NOMO-1 (cell line): ENCODE measurements at regions not wholly inside any gene's neighbourhood (a gene's known extent, or its start where the extent isn't known, plus 50 kb on each side); places are given as distances from the start of the nearest gene placed in this dataset.

ENCODE experiments used
- DNase-seq, 2 experiments: peaks; one replicate each; lab custom pipeline; 2025; ENCODE audit not compliant: unreplicated experiment in 2 of 2; lab: John Stamatoyannopoulos, UW

GRCh38 chr14:26987744-26988363, 390.0 kb upstream of the NOVA1 start:
- DNase-seq: no peak

DNA sequence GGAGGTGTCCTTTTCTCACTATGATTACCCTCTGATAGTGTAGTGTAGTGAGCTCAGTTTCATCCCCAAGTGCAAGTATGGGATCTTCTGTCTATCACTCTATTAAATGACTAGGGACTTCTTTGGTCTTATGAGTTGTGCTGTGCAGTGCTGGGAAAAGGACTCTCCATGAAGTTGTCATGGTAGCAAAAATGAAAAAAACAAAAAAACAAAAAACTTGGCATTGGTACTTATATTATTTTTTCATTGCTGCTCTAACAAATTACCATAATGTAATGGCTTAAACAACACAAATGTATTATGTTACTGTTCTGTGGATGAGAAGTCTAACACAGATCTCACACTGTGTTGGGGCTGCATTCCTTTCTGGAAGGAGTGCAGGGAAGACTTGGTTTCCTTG, 393.1 kb upstream of the NOVA1 start:
- no peak for DNase-seq

GRCh38 chr14:26992403-26993115, 394.7 kb upstream of the NOVA1 start:
- no peak for DNase-seq

GRCh38 chr14:26993556-26993955, 395.7 kb upstream of the NOVA1 start:
- DNase-seq: no peak

- DNase-seq: no peak
Measured at GRCh38 chr14:26995301-26995700, 397.5 kb upstream of the NOVA1 start.

DNA sequence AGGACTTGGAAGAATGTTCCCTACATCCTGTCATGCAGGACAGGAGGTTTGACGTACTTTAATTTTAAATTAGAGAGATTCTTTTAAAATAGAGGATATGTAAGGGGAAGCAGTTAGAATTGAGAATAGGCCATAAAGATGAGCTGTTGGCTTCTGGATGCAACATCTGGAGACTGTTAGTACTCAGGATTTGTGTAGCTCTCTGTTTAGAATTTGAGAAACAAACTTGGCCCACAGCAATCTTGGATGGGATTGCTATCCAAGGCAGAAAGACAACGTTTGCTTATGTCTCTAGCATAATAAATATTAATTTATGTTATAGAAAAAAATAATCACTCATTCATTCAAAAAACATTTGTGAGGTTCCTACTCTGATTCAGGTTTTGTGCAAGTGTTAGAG, 398.4 kb upstream of the NOVA1 start:
- no peak for DNase-seq

DNA sequence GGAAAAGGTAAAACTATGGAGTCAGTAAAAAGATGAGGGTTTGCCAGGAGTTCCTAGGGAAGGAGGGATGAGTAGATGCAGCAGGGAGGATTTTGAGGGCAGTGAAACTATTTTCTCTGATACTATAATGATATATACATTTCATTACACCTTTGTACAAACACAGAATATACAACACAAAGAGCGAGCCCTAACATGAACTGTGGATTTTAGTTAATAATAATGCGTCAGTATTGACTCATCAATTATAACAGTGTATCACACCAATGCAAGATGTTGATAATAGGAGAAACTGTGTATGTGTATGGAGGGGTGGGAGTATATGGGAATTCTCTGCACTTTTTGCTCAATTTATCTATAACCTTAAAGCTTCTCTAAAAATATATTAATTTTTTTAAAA, 404.3 kb upstream of the NOVA1 start:
- no peak for DNase-seq

DNA sequence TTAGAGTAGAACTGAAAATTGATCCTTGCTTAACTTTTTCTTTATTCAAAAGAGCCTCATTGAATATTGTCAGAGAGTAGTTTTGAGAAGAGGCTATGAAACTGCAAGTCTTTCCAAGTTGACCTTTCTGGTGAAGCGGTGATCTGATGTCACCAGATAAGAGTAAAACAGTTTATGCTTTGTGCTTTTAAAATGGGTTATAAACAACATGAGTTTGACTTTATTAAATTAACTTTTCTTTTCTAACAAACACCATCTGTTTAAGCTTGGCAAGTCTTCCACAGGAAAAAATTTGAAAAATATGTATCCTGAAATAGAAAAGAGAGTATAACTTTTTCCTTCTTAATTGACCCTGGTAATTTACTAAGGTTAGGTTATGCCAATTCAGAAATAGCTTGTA, 408.7 kb upstream of the NOVA1 start:
- no peak for DNase-seq

DNA sequence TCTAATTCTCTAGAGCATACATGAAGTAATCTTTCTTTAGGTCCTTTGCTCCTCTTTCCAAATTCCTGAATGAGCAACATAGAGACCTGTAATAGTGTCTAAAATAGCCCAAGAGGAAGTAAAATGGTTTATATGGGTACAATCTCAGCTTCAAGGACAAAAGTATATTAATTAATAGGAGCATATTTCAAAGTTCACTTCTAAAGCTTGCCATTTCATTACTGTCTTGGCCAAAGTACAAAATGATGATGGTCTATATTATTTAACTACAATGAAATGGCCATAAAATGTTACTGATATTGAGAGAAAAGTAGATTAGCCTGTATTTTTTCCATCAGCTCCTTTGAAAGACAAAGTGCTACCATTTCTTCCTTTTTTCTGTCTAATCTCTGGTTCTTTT, 410.4 kb upstream of the NOVA1 start:
- no peak for DNase-seq

GRCh38 chr14:27012641-27013040, 414.8 kb upstream of the NOVA1 start:
- DNase-seq: no peak

DNA sequence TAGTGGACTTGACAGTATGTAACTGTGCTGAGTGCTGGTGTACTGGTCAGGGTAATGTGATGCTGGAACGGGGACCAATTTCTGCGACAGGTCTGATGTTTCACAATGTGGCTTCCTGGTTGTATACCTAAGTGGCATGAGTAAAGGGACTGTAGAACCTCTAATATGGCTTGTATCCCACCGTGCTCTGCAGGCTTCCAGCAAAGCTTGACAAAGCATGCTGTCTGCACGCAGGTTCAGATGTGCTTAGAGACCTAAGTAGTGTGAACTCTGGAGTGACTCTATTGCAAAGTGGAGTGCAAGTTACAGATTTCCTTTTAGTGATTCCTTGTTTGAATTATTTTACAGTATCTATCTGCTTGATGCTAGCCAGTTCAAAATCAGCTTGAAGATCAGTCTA, 415.8 kb upstream of the NOVA1 start:
- no peak for DNase-seq

GRCh38 chr14:27015065-27015464, 417.2 kb upstream of the NOVA1 start:
- no peak for DNase-seq

DNA sequence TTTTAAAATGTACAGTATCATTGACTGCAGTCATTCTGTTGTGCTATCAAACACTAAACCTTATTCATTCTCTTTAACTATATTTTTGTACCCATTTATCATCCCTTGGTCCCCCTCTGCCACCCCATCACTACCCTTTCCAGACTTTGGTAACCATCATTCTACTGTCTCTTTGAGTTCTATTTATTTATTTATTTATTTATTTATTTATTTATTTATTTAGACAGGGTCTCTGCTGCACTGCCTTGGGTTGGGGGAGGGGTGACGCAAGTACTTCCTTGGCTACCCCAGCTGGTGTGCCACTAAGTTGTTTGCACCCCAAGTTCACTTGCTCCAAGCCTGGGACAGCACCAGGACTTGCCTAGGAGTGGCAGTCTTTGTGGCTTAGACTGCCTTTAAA, 427.8 kb upstream of the NOVA1 start:
- no peak for DNase-seq

GRCh38 chr14:27026097-27026496, 428.3 kb upstream of the NOVA1 start:
- no peak for DNase-seq

DNA sequence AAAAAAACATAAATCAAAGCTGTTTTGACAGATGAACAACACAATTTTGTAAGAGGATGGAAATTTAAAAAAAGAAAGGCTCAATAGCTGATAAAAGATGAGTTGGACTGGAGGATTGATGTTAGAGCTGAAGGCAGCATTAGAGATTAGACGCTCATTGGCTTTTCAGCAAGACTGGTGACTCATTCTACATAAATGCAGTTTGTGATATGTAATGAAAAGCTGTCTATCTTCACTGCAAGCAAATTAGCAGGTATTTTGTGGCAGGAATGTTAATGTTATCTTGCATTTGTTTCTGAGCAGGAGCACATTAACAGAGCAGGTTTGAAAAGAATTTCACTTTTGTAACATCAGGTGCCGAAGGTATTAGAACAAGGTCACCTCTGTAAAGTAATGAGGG, 442.7 kb upstream of the NOVA1 start:
- no peak for DNase-seq

DNA sequence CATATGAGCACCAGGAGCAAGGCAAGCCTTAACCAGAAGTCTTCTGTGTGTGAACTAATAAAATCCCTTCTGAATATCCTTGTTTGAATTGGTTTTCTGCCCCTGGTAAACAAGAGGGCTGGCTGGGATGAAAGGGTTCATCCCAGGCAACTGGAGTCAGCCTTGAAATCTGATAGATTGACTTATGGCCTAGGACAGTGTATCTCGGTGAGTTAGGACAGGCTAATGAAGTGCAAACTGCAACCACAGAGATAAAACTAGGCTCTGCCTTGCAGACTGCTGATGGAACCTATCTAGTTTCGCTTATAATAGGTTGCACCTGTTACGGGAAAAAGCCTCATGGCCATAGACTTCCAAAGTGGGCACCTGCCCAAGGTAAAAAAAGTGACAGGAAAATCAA, 451.9 kb upstream of the NOVA1 start:
- no peak for DNase-seq

GRCh38 chr14:27050208-27050607, 452.4 kb upstream of the NOVA1 start:
- DNase-seq: no peak

- no peak for DNase-seq
Measured at GRCh38 chr14:27056586-27056985, 458.8 kb upstream of the NOVA1 start.

- DNase-seq: no peak
Measured at GRCh38 chr14:27061299-27061698, 463.5 kb upstream of the NOVA1 start.

DNA sequence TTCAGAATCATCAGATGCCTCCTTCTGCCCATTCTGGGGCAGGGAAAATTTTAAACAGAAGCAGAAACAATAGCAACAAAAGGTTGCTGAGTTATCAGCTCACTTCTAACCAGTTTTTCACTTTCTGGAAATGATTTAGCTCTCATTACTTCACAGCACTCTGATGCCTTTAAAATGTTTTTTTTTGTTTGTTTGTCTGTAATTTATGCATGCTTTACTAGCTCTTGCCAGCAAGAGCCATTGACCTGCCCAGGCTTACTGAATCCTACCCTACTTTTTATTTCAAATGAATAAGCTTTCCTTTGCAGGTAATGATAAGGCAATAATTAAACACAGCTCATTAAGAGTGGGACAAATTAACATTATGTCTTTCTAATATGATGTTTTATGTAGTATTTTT, 466.1 kb upstream of the NOVA1 start:
- DNase-seq: no peak

- no peak for DNase-seq
Measured at GRCh38 chr14:27065886-27066285, 468.1 kb upstream of the NOVA1 start.

DNA sequence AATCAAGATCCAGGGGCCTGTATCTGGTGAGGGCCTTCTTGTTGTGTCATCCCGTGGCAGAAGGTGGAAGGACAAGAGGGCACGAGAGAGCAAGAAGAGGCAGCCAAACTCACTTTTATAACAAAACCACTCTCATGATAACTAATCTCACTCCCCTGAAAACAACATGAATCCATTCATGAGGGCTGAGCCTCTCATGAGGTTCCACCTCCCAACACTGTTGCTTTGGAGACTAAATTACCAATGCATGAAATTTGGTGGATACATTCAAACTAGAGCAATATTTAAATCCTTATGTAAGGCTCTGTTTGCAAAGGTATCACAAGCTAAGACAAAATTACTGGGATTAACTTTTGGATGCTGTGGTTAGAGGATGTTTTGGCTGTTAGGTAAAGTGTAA, 470.1 kb upstream of the NOVA1 start:
- no peak for DNase-seq

GRCh38 chr14:27072589-27072988, 474.8 kb upstream of the NOVA1 start:
- DNase-seq: no peak
